Effector memory CD8-positive, alpha-beta T cell (primary cell): ENCODE measurements at regions not wholly inside any gene's neighbourhood (a gene's known extent, or its start where the extent isn't known, plus 50 kb on each side); places are given as distances from the start of the nearest gene placed in this dataset.

Experiments used
- ATAC-seq: fragments of 150-1000 bp; cut with Tn5 transposase; replicated peaks from 2 replicates; pipeline ENCODE4 v1.10.0; 2021; ENCODE audit warnings: mild to moderate bottlenecking, moderate library complexity
- DNase-seq, 3 experiments: peaks; one replicate each; pipeline ENCODE4 v3.0.0; 2021
- H3K27ac Mint-ChIP-seq, 2 donors: one replicate each; pipeline ENCODE4 v1.8.0; 2022; ENCODE audit warnings: mild to moderate bottlenecking in 2 of 2, mixed read lengths in 2 of 2, moderate library complexity in 2 of 2
- H3K27me3 Mint-ChIP-seq, 2 donors: one replicate each; pipeline ENCODE4 v1.8.0; 2022; ENCODE audit warnings: mixed read lengths in 2 of 2
- H3K36me3 Mint-ChIP-seq: one replicate; pipeline ENCODE4 v1.8.0; 2022; ENCODE audit warnings: mild to moderate bottlenecking, moderate library complexity, mixed read lengths; ENCODE audit not compliant: insufficient read depth
- H3K4me1 Mint-ChIP-seq, 2 donors: one replicate each; pipeline ENCODE4 v1.8.0; 2022; ENCODE audit warnings: low read depth in 2 of 2, mixed read lengths in 2 of 2
- H3K4me3 Mint-ChIP-seq, 2 donors: one replicate each; pipeline ENCODE4 v1.8.0; 2022; ENCODE audit warnings: mild to moderate bottlenecking in 2 of 2, mixed read lengths in 2 of 2, moderate library complexity in 2 of 2
- H3K9me3 Mint-ChIP-seq, 2 donors: one replicate each; pipeline ENCODE4 v1.8.0; 2022; ENCODE audit warnings: mixed read lengths in 2 of 2

DNA sequence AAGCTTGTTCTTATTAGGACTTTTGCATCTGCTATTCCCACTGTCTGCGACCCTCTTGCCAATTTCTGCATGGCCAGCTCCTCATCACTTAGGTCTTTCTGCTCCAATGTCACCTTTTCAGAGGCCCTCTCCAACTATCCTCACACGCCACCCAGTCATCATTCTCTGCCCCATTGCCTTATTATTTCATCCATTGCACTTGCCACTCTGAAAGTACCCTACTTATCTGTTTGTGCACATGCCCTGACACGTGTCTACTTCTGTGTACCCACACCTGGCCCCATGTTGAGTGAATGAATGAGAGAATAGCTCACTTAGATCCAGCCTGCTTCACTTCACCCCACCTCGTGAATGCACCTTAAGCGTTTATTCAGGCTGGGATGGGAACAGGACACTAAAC is 218.7 kb upstream of the TBX3 start:
- Mint-ChIP-seq H3K4me1 (no peaks in the 10 kb centered on the region), H3K9me3 (peaks cover 0 to 5% of the 10 kb centered on the region in 2 donors), H3K27me3 (no peaks in the 10 kb centered on the region), H3K36me3 (no peaks in the 10 kb centered on the region), H3K4me3 (no peak overlapping the region), H3K27ac (no peak overlapping the region)
- DNase-seq (no peak), ATAC-seq (no peak)

DNA sequence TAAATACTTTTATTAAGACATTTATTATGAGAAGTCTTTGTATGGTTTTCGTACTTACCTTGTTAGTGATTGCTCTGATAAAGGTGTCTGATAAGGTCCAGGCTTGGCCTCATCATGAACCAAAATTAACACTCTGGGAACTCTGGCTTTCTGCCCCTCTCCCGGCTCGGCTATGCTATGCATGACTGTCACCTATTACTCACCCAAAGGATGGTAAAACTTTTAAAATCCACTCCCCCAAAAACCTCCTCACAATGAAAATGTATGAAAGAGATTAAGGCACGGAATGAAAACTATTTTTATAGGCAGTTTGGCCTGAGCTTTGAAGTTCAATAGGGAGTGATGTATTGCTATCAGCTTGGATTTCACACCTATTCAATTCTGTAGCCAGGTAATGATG is 217.3 kb upstream of the TBX3 start:
- H3K9me3 Mint-ChIP-seq = peaks cover 0 to 5% of the 10 kb centered on the region in 2 donors
- H3K27ac Mint-ChIP-seq = no peak overlapping the region
- H3K36me3 Mint-ChIP-seq = no peaks in the 10 kb centered on the region
- no peak overlapping the region for H3K4me3 Mint-ChIP-seq
- no peaks in the 10 kb centered on the region for H3K27me3 Mint-ChIP-seq
- H3K4me1 Mint-ChIP-seq = no peaks in the 10 kb centered on the region
- ATAC-seq = no peak
- no peak for DNase-seq

DNA sequence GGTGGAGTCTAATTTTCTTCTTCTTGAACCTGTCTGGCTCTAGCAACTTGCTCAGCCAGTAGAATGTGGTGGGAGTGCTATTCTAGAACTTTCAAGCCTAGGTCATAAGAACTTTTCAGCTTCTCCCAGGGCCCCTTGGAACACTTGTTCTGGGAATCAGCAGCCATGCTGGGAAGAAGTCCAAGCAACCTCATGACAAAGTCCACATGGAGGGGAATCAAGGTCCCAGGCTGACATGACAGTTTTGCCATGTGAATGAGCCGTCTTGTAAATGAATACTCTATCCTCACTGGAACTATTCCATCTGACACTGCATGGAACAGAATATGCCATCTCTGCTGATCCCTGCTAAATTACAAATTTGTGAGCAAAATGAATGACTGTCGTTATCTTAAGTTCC is 214.2 kb upstream of the TBX3 start:
- H3K9me3 Mint-ChIP-seq = peaks cover 0 to 7% of the 10 kb centered on the region in 2 donors

DNA sequence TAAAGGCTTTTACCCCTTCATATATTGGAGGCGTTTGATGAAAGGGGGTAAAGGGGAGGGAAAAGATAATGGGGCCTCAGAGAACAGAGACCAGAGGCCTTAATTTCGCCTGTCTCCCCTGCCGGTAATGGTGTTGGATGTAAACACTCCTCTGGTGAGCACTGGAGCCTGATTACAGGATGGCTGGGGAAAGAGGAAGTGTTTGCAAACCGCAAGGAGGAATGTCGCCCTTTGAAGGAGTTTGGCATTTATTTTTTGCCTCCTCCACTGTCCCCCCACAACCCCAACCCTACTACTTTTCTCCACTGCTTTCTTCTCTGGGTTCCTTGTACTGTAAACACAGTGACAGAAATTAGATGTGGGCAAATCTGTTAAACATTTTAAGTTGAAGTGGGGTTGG is 211.9 kb upstream of the TBX3 start:
- DNase-seq = no peak
- Mint-ChIP-seq H3K4me1 (no peaks in the 10 kb centered on the region), H3K27ac (no peak overlapping the region), H3K27me3 (no peaks in the 10 kb centered on the region), H3K4me3 (no peak overlapping the region), H3K36me3 (peaks cover 3% of the 10 kb centered on the region), H3K9me3 (peaks cover 8 to 15% of the 10 kb centered on the region in 2 donors)
- ATAC-seq = no peak

More for the DNA sequence above, 214.2 kb upstream of the TBX3 start:
- no peaks in the 10 kb centered on the region for H3K4me1 Mint-ChIP-seq
- H3K4me3 Mint-ChIP-seq = no peak overlapping the region
- H3K27ac Mint-ChIP-seq = no peak overlapping the region
- H3K27me3 Mint-ChIP-seq = no peaks in the 10 kb centered on the region
- H3K36me3 Mint-ChIP-seq = peaks cover 3% of the 10 kb centered on the region
- DNase-seq (no peak), ATAC-seq (no peak)

DNA sequence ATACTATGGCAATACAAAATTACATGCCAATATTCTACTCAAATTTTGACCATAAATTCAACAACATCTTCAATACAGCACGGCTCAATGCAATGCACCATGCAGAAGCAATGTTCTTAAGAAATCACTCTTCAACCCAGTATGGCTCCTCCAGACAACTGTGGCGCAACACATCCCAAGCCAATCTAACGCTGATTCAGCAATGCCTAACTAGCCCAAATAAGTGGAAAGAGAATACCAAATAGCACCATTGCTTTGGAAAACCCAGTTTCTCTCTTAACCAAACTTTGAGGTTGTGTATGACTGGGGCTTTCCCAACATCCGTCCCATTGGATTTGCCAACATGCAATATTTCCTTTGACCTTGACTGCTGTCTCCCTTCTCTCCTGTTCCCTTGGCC is 211.1 kb upstream of the TBX3 start:
- H3K27me3 Mint-ChIP-seq = no peaks in the 10 kb centered on the region
- H3K36me3 Mint-ChIP-seq = peaks cover 3% of the 10 kb centered on the region
- no peak for ATAC-seq
- H3K9me3 Mint-ChIP-seq = peaks cover 8 to 15% of the 10 kb centered on the region in 2 donors
- no peaks in the 10 kb centered on the region for H3K4me1 Mint-ChIP-seq
- DNase-seq = no peak
- no peak overlapping the region for H3K27ac Mint-ChIP-seq
- no peak overlapping the region for H3K4me3 Mint-ChIP-seq

DNA sequence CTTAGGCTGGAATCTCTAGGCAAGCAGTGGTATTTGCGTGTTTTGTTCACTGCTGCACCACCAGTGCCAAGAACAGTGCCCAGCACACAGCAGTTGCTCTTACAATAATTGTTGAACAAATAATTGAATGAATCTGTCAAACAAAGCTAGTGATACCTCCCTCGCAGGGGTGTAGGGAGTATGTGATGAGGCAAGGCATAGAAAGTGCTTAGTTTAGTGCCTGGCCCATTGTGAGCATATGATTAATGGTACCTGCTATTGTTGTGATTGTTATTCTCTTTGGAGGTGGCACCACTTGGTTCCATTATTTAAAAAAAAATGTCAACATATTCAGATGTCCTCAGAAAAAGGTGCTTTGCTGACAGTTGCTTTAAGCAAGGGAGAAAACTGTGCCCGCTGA is 210.1 kb upstream of the TBX3 start:
- Mint-ChIP-seq H3K36me3 (peaks cover 3% of the 10 kb centered on the region), H3K4me1 (no peaks in the 10 kb centered on the region), H3K4me3 (no peak overlapping the region), H3K9me3 (peaks cover 8 to 16% of the 10 kb centered on the region in 2 donors), H3K27me3 (no peaks in the 10 kb centered on the region), H3K27ac (no peak overlapping the region)
- DNase-seq (no peak), ATAC-seq (no peak)

DNA sequence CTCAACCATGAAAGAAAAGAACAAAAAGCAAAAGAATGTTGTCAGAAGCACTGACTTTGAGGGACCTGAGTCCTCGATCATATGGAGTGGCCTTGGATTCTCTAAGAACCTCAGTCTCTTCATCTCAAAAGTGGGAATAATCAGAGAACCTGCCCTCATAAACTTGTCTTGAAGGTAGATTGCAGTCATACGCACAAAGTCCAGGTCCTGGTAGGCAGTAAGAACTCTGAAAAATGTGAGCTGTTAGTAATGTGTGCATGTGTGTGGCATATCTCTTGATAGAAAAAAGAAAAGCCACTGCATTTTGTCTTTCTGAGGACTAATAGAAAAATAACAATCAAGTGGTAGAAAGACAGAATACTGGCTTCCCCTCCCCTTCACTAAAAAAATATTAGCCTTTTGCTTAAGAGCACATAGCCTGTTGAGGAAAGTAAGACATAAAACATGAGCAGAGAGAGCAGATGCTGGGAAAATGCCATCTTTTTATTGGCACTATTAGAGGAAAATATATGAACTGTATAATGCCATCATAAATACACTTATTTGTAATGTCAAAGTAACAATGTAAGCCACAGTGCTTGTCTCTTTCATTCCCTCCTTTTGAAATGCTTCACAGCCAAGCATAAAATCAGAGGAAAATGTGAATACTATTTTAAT is 205.1 kb upstream of the TBX3 start:
- no peaks in the 10 kb centered on the region for H3K27me3 Mint-ChIP-seq
- no peak for ATAC-seq
- H3K4me1 Mint-ChIP-seq = no peaks in the 10 kb centered on the region
- H3K36me3 Mint-ChIP-seq = peaks cover under 1% of the 10 kb centered on the region
- H3K9me3 Mint-ChIP-seq = peaks cover 14 to 21% of the 10 kb centered on the region in 2 donors
- H3K27ac Mint-ChIP-seq = no peak overlapping the region
- no peak for DNase-seq
- no peak overlapping the region for H3K4me3 Mint-ChIP-seq

DNA sequence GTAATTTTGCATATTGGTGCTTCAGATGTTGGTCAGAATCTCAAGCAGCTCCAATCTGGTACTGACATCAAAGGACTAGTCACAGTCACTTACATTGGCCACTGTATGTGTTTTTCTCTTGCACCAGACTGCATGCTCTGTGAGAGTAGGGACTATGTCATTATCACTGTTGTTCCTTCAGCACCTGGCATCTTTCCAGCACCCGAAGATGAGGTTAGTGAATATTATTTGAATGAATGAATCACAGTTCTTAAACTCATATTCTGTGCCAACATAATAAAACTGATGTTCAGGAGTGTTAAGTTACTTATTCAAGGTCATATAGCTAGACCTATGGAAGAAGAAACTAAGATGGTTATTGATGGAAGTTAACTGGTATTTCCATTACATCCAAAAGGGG is 204.5 kb upstream of the TBX3 start:
- H3K9me3 Mint-ChIP-seq = peaks cover 16 to 21% of the 10 kb centered on the region in 2 donors
- no peak overlapping the region for H3K4me3 Mint-ChIP-seq
- H3K27me3 Mint-ChIP-seq = no peaks in the 10 kb centered on the region
- no peaks in the 10 kb centered on the region for H3K4me1 Mint-ChIP-seq
- H3K36me3 Mint-ChIP-seq = no peaks in the 10 kb centered on the region
- no peak for DNase-seq
- H3K27ac Mint-ChIP-seq = no peak overlapping the region
- no peak for ATAC-seq

DNA sequence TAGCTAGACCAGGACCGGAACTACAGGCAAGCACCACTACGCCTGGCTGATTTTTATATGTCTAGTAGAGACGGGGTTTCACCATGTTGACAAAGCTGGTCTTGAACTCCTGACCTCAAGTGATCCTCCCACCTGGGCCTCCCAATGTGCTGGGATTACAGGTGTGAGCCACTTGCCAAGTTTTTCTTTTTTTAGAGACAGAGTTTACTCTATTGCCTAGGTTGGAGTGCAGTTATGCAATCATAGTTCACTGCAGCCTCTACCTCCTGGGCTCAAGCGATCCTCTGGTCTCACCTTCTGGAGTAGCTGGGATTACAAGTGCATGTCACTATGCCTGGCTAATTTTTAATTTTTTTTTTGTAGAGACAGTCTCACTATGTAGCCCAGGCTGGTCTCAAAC is 201.5 kb upstream of the TBX3 start:
- no peak for ATAC-seq
- H3K9me3 Mint-ChIP-seq = peaks cover 14 to 20% of the 10 kb centered on the region in 2 donors
- H3K36me3 Mint-ChIP-seq = no peaks in the 10 kb centered on the region
- H3K27ac Mint-ChIP-seq = no peak overlapping the region
- no peak overlapping the region for H3K4me3 Mint-ChIP-seq
- H3K27me3 Mint-ChIP-seq = no peaks in the 10 kb centered on the region
- no peak for DNase-seq
- no peaks in the 10 kb centered on the region for H3K4me1 Mint-ChIP-seq

DNA sequence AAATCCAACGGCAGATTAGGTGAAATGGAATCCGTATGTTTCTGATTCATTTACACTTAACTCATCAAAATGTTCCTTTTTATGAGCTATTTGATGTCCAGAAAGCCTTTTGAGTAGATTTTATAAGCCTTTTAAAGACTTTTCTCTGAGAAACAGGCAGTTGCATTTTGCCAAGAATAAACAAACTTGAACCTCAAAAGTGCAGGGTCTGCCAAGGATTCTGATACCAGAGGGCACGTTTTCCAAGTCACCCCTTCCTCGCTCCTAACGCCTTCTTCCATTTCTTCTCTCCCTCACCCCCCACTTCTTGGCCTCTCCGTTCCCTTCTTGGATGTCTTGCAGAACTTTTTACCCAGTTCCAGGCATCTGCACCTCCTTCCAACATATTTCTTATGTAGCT is 200.6 kb upstream of the TBX3 start:
- Mint-ChIP-seq H3K36me3 (no peaks in the 10 kb centered on the region), H3K4me1 (no peaks in the 10 kb centered on the region), H3K27ac (no peak overlapping the region), H3K27me3 (no peaks in the 10 kb centered on the region), H3K9me3 (peaks cover 11 to 20% of the 10 kb centered on the region in 2 donors), H3K4me3 (no peak overlapping the region)
- DNase-seq (no peak), ATAC-seq (no peak)

DNA sequence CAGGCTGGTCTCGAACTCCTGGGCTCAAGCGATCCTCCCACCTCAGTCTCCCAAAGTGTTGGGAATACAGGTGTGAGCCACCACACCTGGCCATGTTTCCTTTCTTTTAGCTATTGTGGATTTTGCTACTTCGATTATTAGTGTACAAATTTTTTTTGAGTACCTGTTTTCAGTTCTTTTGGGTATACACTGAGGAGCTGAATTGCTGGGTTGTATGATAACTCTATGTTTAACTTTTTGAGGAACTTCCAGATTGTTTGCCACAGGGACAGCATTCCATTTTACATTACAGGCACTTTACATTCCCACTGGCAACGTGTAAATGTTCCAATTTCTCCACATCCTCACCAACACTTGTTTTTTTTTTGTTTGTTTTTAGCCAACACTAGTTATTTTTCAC is 198.1 kb upstream of the TBX3 start:
- Mint-ChIP-seq H3K4me1 (no peaks in the 10 kb centered on the region), H3K4me3 (no peak overlapping the region), H3K27me3 (no peaks in the 10 kb centered on the region), H3K36me3 (no peaks in the 10 kb centered on the region), H3K9me3 (peaks cover 5 to 31% of the 10 kb centered on the region in 2 donors), H3K27ac (no peak overlapping the region)
- DNase-seq (no peak), ATAC-seq (no peak)

DNA sequence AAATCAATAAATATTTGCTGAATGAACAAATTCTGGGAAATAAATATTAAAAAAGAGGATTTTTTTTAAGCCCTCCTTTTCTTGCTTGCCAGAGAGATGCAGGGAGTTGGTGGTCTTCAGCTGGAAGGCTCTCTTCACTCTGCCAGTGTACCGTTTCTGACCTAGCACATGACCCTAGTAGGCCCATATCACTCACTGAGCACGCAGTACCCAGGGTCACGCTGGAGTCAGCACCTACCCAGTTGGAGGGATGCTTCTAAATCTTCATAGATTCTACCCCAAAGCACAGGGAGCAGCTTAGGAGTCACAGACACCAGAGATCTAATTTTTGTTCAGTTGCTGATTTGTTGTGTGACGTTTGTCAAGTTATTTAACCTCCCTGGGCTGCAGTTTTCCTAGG is 195.4 kb upstream of the TBX3 start:
- Mint-ChIP-seq H3K27me3 (no peaks in the 10 kb centered on the region), H3K36me3 (no peaks in the 10 kb centered on the region), H3K9me3 (peaks cover 5 to 24% of the 10 kb centered on the region in 2 donors), H3K4me3 (no peak overlapping the region), H3K4me1 (no peaks in the 10 kb centered on the region), H3K27ac (no peak overlapping the region)
- ATAC-seq = no peak
- DNase-seq = no peak

DNA sequence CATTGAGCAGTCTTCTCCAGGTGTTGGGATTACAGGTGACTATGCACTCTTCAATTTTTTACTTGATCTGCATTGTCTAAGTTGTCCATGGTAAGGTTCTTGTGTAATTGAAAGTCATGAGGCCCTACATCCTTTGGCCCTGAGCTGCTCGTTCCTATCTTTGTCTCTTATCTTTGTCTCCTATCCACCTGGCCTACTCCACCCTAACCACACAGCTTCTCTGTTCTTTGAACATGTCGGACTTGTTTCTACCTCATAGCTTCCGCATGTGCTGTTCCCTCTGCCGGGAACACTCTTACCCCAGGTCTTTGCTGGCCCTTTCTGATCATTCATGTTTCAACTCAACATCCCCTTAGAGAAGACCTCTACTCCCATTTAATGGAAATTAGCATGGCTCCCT is 194.8 kb upstream of the TBX3 start:
- H3K4me1 Mint-ChIP-seq = no peaks in the 10 kb centered on the region

DNA sequence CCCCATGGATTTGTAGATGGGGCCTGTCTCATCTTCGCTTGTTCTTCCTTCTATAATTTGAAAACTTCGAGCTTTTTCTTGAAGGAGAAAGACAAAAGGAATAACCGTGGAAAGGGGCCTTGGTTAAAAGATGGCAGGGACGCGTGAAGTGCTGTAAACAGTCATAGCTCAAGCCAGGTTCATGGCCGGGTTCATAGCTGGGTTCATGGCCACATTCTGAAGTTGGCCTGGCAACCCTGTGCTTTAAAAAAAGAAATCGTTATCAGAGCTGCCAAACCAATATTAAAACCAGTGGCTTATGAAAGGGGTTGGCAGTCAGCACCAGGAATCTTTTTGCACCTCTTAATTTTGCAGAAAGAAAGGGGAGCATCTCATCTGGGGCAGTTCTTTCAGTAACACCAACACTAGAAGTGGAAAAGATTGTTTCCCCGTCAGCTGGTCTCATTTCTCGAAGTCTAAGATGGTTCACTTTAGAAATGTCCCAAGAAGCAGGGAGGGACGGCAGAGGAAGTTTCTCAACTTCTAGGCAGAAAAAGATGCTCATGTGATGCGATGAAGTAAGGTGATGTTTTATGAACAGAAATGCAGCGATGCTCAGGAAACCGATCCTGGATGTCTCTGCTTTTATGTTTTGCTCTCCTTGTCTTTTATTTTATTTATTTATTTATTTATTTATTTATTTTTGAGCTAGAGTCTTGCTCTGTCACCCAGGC is 193.1 kb upstream of the TBX3 start:
- Mint-ChIP-seq H3K36me3 (no peaks in the 10 kb centered on the region), H3K9me3 (peaks cover 4 to 11% of the 10 kb centered on the region in 2 donors), H3K27me3 (no peaks in the 10 kb centered on the region), H3K4me1 (no peaks in the 10 kb centered on the region), H3K4me3 (no peak overlapping the region), H3K27ac (no peak overlapping the region)
- DNase-seq (no peak), ATAC-seq (no peak)

More for the DNA sequence above, 194.8 kb upstream of the TBX3 start:
- Mint-ChIP-seq H3K27me3 (no peaks in the 10 kb centered on the region), H3K9me3 (peaks cover 5 to 24% of the 10 kb centered on the region in 2 donors), H3K4me3 (no peak overlapping the region), H3K36me3 (no peaks in the 10 kb centered on the region), H3K27ac (no peak overlapping the region)
- no peak for ATAC-seq
- no peak for DNase-seq
